HG02981 (cell line): ENCODE measurements at regions not wholly inside any gene's neighbourhood (a gene's known extent, or its start where the extent isn't known, plus 50 kb on each side); places are given as distances from the start of the nearest gene placed in this dataset.

Source experiments
- ATAC-seq: cut with Tn5 transposase; IDR thresholded peaks from one replicate; pipeline ENCODE4 v1.9.1; 2021; ENCODE audit warnings: mild to moderate bottlenecking, moderate library complexity; ENCODE audit not compliant: unreplicated experiment

DNA sequence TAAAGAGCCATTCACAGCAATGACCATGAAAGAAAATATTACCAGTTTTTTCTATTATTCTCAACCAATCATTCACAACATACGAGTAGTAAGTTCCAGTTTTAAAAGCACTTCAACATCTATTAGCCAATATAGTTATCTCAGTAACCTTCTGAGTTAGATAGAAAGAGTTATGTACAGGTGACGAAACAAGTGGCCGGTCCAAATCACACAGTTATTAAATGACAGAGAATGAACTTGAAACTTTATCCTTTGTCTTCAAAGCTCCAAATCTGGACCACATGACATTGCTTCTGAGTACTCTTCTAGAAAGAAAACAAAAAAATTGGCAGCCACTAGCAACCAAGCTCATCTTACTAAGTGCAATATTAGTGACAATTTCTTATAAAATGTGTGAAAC is 393.8 kb downstream of the OMA1 start:
- ATAC-seq = no peak

DNA sequence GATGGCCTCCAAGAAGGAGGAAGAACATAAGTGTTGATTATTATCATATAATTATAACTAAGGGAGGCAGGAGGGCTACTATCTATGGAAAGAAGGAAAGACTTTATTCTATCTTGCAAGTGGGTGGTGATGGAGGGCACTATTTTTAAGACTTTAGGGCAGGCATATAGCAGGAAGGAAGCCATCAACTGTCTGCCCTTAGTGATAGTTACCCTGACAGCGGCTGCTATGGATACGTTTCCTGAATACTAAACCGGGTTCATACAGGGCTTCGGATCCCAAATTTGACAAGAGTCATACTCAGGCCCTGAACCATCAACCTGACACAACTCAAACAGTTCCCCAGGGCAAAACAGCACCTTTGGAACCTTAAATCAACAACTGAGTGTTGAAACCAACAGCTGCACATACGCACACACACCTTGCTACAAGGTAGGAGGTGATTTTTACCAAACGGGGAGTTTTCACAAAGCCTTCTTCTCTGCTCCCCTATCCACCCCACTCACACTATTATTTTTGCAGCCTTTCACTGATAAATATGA is 397.2 kb downstream of the OMA1 start:
- ATAC-seq = no peak

- no peak for ATAC-seq
These were observed 401.7 kb downstream of the OMA1 start for GRCh38 chr1:58144698-58145270.

DNA sequence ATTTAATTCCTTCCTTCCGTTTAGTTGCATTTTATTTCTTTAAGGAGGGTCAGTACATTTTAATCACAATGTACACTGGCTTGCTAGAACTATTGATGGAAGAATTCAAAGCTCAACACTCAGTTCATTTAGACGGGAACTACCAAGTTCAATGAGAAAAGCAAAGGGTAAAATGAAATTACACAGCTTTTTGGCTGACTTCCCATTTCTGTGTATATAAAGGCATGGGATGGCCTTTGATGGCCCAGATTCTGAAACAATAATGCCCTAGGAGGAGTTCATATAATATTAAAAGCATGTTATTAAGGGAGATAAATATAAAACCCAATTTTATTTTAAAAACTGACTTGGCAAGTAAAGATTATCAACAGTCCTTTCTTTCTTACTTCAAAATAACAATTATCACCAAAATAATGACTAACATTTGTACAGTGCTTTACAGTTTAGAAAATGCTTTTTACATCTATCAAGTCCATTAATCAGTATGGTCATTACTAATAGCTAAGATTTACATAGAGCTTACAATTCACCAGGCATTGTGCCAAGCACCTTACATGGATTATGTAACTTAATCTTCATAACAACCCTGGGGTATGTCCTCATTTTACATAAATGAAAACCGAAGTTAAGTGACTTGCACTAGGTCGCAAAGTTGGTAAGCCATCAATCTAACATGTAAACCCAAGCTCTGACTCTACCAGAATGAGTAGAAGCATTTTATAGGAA is 402.4 kb downstream of the OMA1 start:
- ATAC-seq = no peak

DNA sequence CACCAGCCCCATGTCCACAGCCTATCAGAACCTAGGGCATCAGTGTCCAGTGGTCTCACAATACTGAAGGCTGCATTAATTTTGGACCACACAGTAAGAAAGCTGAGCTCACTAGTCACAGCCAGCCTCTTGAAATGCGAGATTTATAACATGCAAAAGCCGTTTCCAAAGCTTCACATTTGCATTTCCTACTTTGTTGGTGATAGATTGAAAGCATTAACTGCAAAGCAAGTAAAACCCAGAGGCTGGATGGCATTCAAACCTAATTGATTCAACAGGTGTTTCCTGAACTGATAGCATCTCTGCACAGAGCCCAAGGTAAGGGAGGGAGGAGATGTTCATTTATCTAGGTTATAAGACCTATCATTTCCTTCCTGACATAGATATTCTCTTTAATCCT is 410.1 kb downstream of the OMA1 start:
- ATAC-seq = no peak

GRCh38 chr1:58135821-58136321 is 410.7 kb downstream of the OMA1 start:
- no peak for ATAC-seq

GRCh38 chr1:58133562-58133961 is 413.0 kb downstream of the OMA1 start:
- ATAC-seq = no peak

DNA sequence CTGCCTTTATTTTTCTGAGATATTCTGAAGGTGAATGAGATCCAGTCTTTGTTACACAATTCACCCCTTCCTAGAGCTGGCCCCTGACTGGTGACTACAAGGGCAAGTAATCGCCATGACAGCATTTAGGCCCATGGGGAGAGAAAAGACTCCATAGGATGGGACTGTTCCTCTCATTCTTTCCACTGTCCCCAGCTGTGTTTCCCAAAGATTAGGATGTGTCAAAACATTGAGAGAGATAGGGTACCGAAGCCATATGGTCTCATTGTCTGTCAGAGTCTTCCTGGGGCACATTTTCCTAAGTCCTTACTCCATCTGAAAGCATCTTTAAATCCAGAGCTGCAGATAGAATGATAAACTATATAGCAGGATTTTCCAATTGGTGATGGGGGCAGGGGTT is 423.5 kb downstream of the OMA1 start:
- ATAC-seq = no peak

- no peak for ATAC-seq
These were observed 426.6 kb downstream of the OMA1 start for GRCh38 chr1:58119971-58120370.

DNA sequence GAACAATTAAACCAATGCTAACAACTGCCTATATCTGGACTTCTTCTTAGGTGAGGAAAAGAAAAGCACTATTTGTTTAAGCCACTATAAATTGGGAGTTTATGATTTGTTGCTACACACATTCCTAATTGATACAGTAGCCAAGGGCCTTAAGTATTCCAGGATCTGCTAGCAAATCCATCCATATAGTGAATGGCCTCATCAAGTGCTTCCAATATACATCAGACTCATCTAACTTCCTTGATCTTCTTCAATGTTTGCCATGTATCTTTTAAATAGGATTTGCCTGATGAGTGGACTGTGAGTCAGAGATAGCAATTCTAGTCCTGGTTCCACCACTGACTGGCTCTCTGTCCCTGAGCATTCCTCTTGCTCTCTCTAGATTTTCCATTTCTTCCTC is 430.2 kb downstream of the OMA1 start:
- ATAC-seq = no peak

DNA sequence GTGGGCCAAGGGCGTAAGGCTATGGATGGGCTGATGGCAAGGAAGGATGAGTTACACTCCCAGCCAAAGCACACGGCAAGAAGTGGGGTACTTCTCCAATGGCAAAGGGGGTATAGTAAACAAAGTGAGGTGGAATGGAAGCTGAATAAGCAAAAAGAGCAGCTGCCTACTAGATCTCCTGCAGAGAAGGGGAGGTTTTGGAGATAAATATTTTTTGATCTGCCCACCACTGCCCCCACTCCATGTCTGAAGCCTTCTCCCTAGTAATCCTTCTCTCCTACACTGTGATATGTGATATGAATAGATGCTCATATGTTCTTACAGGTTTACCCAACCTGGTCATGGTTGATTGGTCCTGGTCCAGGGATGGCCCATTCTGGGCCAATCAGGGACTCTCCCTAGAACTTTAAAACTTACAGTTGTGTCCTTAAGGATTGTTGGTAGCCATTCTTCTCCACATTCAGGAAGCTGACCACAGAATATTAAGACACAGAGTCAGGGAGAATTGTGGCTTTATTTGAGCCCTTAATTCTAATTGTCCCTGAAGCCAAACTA is 436.8 kb downstream of the OMA1 start:
- no peak for ATAC-seq

DNA sequence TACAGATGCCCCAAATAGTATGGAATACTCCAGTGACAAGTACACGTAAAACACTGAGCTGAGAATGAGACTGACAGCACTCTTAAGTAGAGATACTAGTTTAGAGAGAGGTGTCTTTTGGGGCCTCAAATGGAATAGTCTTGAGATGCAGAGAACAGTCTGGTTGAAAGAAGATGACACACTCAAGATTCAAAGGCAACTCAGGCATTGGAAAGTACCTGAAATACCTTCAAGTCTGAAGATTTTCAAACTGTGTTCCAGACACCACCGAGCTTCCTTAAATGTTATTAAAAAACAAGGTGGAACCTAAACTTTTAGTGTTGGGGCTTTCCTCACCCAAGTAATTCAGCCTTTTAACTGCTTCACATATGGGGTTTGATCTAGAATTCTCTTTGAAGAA is 437.7 kb downstream of the OMA1 start:
- no peak for ATAC-seq

DNA sequence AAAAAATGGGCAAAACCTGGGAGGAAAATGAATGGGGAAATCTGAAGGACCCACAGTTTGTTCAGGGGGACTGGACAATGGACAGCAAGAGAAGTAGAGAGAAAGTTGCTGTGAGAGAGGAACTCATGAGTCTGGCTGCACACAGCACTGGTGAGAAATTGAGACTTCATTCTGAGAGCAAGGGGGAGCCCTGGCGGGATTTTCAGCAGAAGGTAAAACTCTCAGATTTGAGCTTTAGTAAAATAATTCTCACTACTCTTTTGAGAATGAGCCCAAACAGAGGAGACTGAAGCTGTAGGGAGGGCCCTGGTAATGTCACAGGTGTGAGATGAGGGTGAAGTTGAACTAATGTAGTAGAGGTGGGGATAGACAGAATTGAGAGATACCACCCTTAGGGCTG is 438.6 kb downstream of the OMA1 start:
- ATAC-seq = no peak

DNA sequence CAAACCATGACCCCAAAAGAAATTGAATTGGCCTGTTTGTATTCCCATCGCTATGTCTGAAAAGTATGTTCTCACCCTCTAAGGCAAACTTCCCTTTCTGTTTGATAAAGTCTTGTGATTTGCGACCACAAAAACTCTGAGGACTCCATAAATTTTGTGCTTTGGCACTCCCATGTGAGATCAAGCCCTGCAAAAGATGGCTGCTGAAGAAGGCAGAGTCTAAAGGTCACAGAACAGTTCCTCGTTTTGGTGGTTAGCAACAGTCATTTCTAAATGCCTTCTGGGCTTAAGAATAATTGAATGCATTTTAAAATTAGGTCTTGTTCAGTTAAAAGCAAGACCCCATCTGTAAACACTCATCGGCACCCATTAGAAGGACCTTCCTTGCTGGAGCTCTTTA is 441.6 kb downstream of the OMA1 start:
- ATAC-seq = peak; percentile 79

- no peak for ATAC-seq
These were observed 449.8 kb downstream of the OMA1 start for GRCh38 chr1:58096714-58097113.

- ATAC-seq = no peak
These were observed 451.3 kb downstream of the OMA1 start for GRCh38 chr1:58095183-58095582.

GRCh38 chr1:58094221-58094620 is 452.3 kb downstream of the OMA1 start:
- no peak for ATAC-seq

DNA sequence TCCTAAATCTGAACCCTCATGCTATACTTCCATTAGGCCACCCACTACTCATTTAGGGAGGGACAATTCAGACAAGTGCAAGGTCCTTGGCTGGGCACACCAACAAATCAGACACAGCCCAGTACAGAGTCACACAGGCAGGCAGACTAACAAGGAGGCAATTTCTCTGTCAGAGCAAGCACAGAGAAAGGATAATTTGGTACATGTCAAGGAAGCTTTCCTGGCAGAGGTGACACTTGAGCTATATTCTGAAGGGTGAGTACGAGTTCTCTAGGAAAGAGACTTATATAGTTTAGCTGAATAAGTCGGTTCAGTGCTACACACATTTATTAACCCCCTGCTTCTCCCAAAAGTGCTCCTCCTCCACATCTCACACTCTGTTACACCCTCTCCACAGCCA is 455.9 kb downstream of the OMA1 start:
- ATAC-seq = no peak

GRCh38 chr1:58089898-58090534 is 456.5 kb downstream of the OMA1 start:
- no peak for ATAC-seq

- no peak for ATAC-seq
These were observed 462.3 kb downstream of the OMA1 start for GRCh38 chr1:58084266-58084665.

DNA sequence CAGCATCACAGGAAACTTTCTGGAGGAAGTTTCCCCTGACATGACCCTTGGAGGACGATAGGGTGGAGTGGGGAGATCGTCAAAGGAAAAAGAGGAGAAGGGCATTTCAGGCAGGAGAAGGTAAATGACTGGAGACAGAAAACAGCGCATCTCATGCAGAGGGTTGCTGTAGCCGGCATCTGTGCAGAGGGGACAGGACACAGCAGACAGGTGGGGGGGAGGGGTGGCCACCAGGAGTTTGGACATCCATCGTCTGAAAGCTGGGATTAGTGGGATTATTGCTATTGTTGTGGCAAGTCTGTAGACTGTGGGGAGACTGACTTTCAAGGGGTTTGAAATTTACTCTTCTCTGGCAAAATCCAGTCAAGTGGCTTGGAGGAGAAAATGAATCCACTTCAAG is 463.9 kb downstream of the OMA1 start:
- no peak for ATAC-seq

GRCh38 chr1:58076258-58076657 is 470.3 kb downstream of the OMA1 start:
- ATAC-seq = no peak
